Liver (tissue), 8 donors: ENCODE measurements at regions not wholly inside any gene's neighbourhood (a gene's known extent, or its start where the extent isn't known, plus 50 kb on each side); places are given as distances from the start of the nearest gene placed in this dataset.

Source experiments
- DNase-seq: peaks from one replicate; pipeline ENCODE4 v3.0.0-alpha.2; 2017; ENCODE audit warnings: low spot score
- H3K27ac ChIP-seq, 2 donors: one replicate each; pipeline ENCODE4 v1.7.0; 2013; ENCODE audit warnings: inconsistent platforms in 2 of 2, low read length in 2 of 2, control low read depth in 1 of 2, low read depth in 1 of 2, mild to moderate bottlenecking in 1 of 2
- H3K27me3 ChIP-seq, 4 donors: one replicate each; pipeline versions ENCODE4 v1.6.1 to v1.7.0; 2013; ENCODE audit warnings: low read length in 3 of 4, inconsistent platforms in 1 of 4, mild to moderate bottlenecking in 1 of 4, moderate library complexity in 1 of 4; ENCODE audit not compliant: control insufficient read depth in 4 of 4, insufficient read depth in 4 of 4
- H3K36me3 ChIP-seq, 4 donors: one replicate each; pipeline versions ENCODE4 v1.6.1 to v1.7.0; 2013; ENCODE audit warnings: low read length in 3 of 4, mild to moderate bottlenecking in 3 of 4, low read depth in 1 of 4, moderate library complexity in 1 of 4; ENCODE audit not compliant: control insufficient read depth in 4 of 4, insufficient read depth in 3 of 4
- H3K4me1 ChIP-seq, 4 donors: one replicate each; pipeline versions ENCODE4 v1.6.1 to v1.7.0; 2013; ENCODE audit warnings: low read length in 3 of 4, mild to moderate bottlenecking in 3 of 4, moderate library complexity in 1 of 4; ENCODE audit not compliant: control insufficient read depth in 4 of 4, insufficient read depth in 4 of 4
- H3K4me3 ChIP-seq, 3 donors: one replicate each; pipeline versions ENCODE4 v1.6.1 to v1.7.0; 2013; ENCODE audit warnings: low read length in 3 of 3, control low read depth in 1 of 3, low read depth in 1 of 3, mild to moderate bottlenecking in 1 of 3
- H3K9ac ChIP-seq, 2 donors: one replicate each; pipeline ENCODE4 v1.7.0; 2013; ENCODE audit warnings: low read length in 2 of 2, mild to moderate bottlenecking in 2 of 2, moderate library complexity in 2 of 2, control low read depth in 1 of 2, low read depth in 1 of 2
- H3K9me3 ChIP-seq, 4 donors: one replicate each; pipeline versions ENCODE4 v1.6.1 to v1.7.0; 2013; ENCODE audit warnings: low read length in 3 of 4; ENCODE audit not compliant: control insufficient read depth in 4 of 4
- ATF3 ChIP-seq: IDR thresholded peaks from 2 replicates; pipeline ENCODE4 v1.6.1; 2016; ENCODE audit warnings: antibody characterized with exemption
- EGR1 ChIP-seq, 2 donors: IDR thresholded peaks; 2 replicates each; pipeline ENCODE4 v1.6.1; 2016 to 2018; ENCODE audit warnings: antibody characterized with exemption in 2 of 2, low read depth in 2 of 2
- FOXA1 ChIP-seq: IDR thresholded peaks from 2 replicates; pipeline ENCODE4 v1.6.1; 2016; ENCODE audit warnings: antibody characterized with exemption
- FOXA2 ChIP-seq: IDR thresholded peaks from 2 replicates; pipeline ENCODE4 v1.6.1; 2016; ENCODE audit warnings: antibody characterized with exemption
- GABPA ChIP-seq, 2 donors: IDR thresholded peaks in 1 of 2; conservative IDR thresholded peaks in 1 of 2; 2 replicates each; pipeline ENCODE4 v1.6.1; 2016; ENCODE audit warnings: antibody characterized with exemption in 2 of 2, mild to moderate bottlenecking in 1 of 2, moderate library complexity in 1 of 2
- HNF4A ChIP-seq, 2 donors: conservative IDR thresholded peaks; 2 replicates each; pipeline ENCODE4 v1.6.1; 2016; ENCODE audit warnings: antibody characterized with exemption in 2 of 2, mild to moderate bottlenecking in 2 of 2
- HNF4G ChIP-seq: IDR thresholded peaks from 2 replicates; pipeline ENCODE4 v1.6.1; 2016; ENCODE audit warnings: antibody characterized with exemption
- JUND ChIP-seq, 2 donors: IDR thresholded peaks; 2 replicates each; pipeline ENCODE4 v1.6.1; 2016; ENCODE audit warnings: antibody characterized with exemption in 2 of 2
- NR2F2 ChIP-seq: IDR thresholded peaks from 2 replicates; pipeline ENCODE4 v1.6.1; 2016; ENCODE audit warnings: antibody characterized with exemption
- RAD21 ChIP-seq, 2 donors: IDR thresholded peaks; 2 replicates each; pipeline ENCODE4 v1.6.1; 2016; ENCODE audit warnings: antibody characterized with exemption in 2 of 2, mild to moderate bottlenecking in 2 of 2
- REST ChIP-seq: IDR thresholded peaks from 2 replicates; pipeline ENCODE4 v1.6.1; 2016; ENCODE audit warnings: antibody characterized with exemption, mild to moderate bottlenecking
- RXRA ChIP-seq, 2 donors: IDR thresholded peaks; 2 replicates each; pipeline ENCODE4 v1.6.1; 2017 to 2018; ENCODE audit warnings: antibody characterized with exemption in 2 of 2, mild to moderate bottlenecking in 1 of 2
- SP1 ChIP-seq: IDR thresholded peaks from 2 replicates; pipeline ENCODE4 v1.6.1; 2018; ENCODE audit warnings: antibody characterized with exemption, mild to moderate bottlenecking
- TAF1 ChIP-seq: conservative IDR thresholded peaks from 2 replicates; pipeline ENCODE4 v1.6.1; 2016; ENCODE audit warnings: antibody characterized with exemption, mild to moderate bottlenecking
- YY1 ChIP-seq: IDR thresholded peaks from 2 replicates; pipeline ENCODE4 v1.6.1; 2016; ENCODE audit warnings: antibody characterized with exemption, mild to moderate bottlenecking
- WGBS: extraction: QIAGEN DNeasy Blood & Tissue Kit; methylation state at CpG from one replicate; pipeline ENCODE4 v1.1.7; 2013; 5-methylcytosine and 5-hydroxymethylcytosine counted together
- TF ChIP-seq, protein P1 (sequence below): fragments of 150-350 bp; IDR thresholded peaks from 2 replicates; pipeline ENCODE4 v1.5.1; 2017; ENCODE audit warnings: improper control_type of control experiment, low read depth, low read length; ENCODE audit not compliant: missing input control
- TF ChIP-seq, protein P2 (sequence below): IDR thresholded peaks from 2 replicates; pipeline ENCODE4 v1.6.1; 2016; ENCODE audit warnings: antibody characterized with exemption
- TF ChIP-seq, protein P3 (sequence below): IDR thresholded peaks from 2 replicates; pipeline ENCODE4 v1.6.1; 2016; ENCODE audit warnings: antibody characterized with exemption
- donor health status: healthy.
- donor health status: healthy.
- donor health status: healthy.
- donor health status: healthy.
- donor health status: healthy.

DNA sequence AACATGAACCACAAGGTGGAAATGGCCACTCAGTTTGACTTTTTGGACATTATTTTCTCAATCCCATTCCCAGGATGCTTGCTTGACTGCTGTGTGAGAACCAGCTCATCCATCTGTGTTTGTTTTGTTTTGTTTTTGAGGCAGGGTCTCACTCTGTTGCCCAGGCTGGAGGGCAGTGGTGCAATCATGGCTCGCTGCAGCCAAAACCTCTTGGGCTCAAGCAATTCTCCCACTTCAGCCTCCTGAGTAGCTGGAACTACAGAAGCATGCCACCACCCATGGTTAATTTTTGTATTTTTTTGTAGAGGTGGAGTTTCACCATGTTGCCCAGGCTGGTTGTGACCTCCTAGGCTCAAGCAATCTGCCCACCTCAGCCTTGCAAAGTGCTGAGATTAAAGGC is 166.0 kb upstream of the CDH4 start (continued):
- TF ChIP-seq, protein P1, sequence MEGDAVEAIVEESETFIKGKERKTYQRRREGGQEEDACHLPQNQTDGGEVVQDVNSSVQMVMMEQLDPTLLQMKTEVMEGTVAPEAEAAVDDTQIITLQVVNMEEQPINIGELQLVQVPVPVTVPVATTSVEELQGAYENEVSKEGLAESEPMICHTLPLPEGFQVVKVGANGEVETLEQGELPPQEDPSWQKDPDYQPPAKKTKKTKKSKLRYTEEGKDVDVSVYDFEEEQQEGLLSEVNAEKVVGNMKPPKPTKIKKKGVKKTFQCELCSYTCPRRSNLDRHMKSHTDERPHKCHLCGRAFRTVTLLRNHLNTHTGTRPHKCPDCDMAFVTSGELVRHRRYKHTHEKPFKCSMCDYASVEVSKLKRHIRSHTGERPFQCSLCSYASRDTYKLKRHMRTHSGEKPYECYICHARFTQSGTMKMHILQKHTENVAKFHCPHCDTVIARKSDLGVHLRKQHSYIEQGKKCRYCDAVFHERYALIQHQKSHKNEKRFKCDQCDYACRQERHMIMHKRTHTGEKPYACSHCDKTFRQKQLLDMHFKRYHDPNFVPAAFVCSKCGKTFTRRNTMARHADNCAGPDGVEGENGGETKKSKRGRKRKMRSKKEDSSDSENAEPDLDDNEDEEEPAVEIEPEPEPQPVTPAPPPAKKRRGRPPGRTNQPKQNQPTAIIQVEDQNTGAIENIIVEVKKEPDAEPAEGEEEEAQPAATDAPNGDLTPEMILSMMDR: no peak
- TF ChIP-seq GABPA (IDR thresholded peaks at IDR 0.05 in 1 of 2, conservative IDR thresholded peaks at IDR 0.05 in 1 of 2): no peak
- TF ChIP-seq RXRA (IDR thresholded peaks at IDR 0.05): no peak
- TF ChIP-seq, protein P2, sequence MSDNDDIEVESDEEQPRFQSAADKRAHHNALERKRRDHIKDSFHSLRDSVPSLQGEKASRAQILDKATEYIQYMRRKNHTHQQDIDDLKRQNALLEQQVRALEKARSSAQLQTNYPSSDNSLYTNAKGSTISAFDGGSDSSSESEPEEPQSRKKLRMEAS: no peak
- no peak for TF ChIP-seq TAF1
- no peak for TF ChIP-seq JUND (IDR thresholded peaks at IDR 0.05)
- no peak for TF ChIP-seq HNF4G
- no peak for TF ChIP-seq SP1

DNA sequence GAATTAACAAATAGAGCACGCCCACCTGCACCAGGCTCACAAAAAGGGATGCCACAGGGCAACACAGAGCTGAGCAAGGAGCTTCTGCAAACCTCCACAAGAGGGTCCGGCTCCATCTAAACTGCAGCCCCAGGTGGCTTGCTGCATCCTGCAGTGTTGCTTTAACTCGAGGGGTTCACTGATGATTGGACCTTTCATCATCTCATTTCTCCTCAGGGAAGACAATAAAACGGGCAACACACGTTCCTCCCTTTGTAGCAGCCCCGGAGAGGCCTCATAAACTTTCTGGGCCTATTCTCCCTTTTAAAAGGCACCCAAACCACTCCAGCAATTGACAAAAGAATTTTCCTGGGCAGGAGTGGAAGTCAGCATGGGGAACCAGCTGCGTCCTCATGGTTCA is 161.5 kb upstream of the CDH4 start:
- no peaks in the 10 kb centered on the region for H3K36me3 ChIP-seq
- 62% methylated on average over 7 of the region's 7 CpGs for WGBS
- peaks cover 0 to 8% (median 4%) of the 10 kb centered on the region in 4 donors for H3K9me3 ChIP-seq
- H3K27ac ChIP-seq: no peak overlapping the region
- TF ChIP-seq REST (no peak), ATF3 (no peak), HNF4A (conservative IDR thresholded peaks at IDR 0.05) (no peak), FOXA2 (no peak), FOXA1 (no peak), NR2F2 (no peak)
- TF ChIP-seq, protein P2: no peak
- no peak overlapping the region for H3K9ac ChIP-seq
- no peaks in the 10 kb centered on the region for H3K27me3 ChIP-seq
- no peak for DNase-seq
- H3K4me1 ChIP-seq: no peaks in the 10 kb centered on the region
- H3K4me3 ChIP-seq: no peak overlapping the region

GRCh38 chr20:61092251-61092650 is 159.8 kb upstream of the CDH4 start:
- no peak for DNase-seq
- no peak overlapping the region for H3K27ac ChIP-seq
- no peaks in the 10 kb centered on the region for H3K4me1 ChIP-seq
- H3K9me3 ChIP-seq: peaks cover 0 to 9% (median 7%) of the 10 kb centered on the region in 4 donors
- no peaks in the 10 kb centered on the region for H3K36me3 ChIP-seq
- H3K27me3 ChIP-seq: no peaks in the 10 kb centered on the region
- WGBS: 83% methylated on average over 9 of the region's 9 CpGs
- H3K9ac ChIP-seq: no peak overlapping the region
- H3K4me3 ChIP-seq: no peak overlapping the region
- TF ChIP-seq EGR1 (IDR thresholded peaks at IDR 0.05; ENCODE audit: low read depth in 2 of 2) (no peak), NR2F2 (no peak), ATF3 (no peak), TAF1 (no peak), FOXA2 (no peak), JUND (IDR thresholded peaks at IDR 0.05) (no peak), HNF4G (no peak), YY1 (no peak), RAD21 (IDR thresholded peaks at IDR 0.05) (no peak)
- TF ChIP-seq, protein P3, sequence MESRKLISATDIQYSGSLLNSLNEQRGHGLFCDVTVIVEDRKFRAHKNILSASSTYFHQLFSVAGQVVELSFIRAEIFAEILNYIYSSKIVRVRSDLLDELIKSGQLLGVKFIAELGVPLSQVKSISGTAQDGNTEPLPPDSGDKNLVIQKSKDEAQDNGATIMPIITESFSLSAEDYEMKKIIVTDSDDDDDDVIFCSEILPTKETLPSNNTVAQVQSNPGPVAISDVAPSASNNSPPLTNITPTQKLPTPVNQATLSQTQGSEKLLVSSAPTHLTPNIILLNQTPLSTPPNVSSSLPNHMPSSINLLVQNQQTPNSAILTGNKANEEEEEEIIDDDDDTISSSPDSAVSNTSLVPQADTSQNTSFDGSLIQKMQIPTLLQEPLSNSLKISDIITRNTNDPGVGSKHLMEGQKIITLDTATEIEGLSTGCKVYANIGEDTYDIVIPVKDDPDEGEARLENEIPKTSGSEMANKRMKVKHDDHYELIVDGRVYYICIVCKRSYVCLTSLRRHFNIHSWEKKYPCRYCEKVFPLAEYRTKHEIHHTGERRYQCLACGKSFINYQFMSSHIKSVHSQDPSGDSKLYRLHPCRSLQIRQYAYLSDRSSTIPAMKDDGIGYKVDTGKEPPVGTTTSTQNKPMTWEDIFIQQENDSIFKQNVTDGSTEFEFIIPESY: no peak
- TF ChIP-seq, protein P2: no peak
- TF ChIP-seq, protein P1: no peak
